T follicular helper cell (primary cell): ENCODE measurements at regions not wholly inside any gene's neighbourhood (a gene's known extent, or its start where the extent isn't known, plus 50 kb on each side); places are given as distances from the start of the nearest gene placed in this dataset.

Experiments
- DNase-seq: peaks from one replicate; pipeline ENCODE4 v3.0.0-alpha.2; 2020; ENCODE audit warnings: low read depth

DNA sequence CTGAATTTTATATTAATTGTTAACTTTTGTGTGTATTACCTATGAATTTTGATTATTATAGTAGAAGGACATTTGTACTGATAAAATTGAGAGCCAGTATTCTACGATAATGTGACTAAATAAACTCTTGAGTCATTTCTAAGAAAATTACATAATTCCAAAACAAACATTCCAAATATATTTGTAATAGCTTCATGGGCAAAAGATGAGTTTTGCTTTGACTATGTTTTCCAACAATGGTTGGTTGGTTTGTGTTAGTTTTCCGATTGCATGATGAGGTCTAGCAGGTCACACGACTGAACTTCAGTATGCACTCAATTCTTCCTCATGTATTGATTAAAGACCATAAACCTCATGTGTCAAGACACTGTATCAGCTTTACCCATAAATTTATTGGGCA is 71.7 kb upstream of the WDR75 start:
- no peak for DNase-seq

DNA sequence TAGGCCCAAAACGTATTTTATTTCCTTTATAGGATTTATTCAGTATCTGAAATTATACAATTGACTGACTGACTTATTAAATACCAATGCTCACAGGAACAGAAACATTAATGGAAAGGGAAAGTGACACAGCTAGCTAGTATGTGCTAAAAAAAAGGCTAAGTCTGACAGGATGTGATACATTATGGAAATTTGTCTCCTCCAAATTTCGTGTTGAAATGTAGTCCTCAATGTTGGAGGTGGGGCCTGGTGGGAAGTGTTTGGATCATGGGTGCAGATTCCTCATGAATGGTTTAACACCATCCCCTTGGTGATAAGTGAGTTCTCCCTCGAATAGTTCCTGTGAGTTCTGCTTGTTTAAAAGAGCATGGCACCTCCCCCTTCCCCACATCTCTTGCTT is 70.6 kb upstream of the WDR75 start:
- DNase-seq = no peak

DNA sequence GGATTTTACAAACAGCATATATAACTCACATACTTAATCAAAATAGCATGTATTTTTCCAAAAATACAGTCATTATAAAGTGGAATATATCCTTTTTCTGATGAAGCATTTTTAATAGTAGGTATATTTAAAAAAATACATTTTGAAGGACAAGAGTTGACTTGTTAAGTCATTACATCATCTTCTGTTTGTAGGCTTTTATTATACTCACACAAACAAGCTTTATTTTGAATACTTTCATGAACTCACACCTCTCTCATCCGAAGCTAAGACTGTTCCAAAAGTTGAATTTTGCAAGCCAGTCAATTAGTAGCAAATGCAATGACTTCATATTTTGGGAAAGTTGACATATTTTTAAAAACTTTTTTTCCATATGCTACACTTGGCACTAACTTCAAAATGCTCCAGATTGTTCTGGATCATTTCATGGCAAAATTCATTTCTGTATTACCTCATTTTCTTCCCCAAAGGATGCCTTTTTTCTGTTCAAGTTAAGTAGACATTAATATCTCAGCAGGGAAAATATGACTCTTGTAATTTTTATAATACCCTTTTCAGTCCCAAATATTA is 68.5 kb upstream of the WDR75 start:
- no peak for DNase-seq

DNA sequence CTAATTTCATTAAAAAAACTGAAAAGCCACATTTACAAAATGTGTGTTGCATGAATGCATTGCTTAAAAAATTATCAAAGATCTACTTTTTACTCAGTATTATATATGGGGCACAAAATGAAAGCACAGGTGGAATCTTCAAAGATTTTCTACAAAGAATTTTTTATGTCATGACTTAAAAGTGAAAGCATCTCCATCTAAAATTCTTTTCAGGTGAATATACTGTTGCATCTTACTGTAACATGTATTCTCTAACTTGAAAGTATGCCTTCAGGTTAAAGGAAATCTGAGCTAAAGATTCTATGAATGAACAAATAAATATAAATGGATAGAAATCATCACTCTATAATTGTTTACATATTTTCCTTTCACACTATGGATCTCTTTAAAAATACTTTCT is 66.8 kb upstream of the WDR75 start:
- DNase-seq = no peak

DNA sequence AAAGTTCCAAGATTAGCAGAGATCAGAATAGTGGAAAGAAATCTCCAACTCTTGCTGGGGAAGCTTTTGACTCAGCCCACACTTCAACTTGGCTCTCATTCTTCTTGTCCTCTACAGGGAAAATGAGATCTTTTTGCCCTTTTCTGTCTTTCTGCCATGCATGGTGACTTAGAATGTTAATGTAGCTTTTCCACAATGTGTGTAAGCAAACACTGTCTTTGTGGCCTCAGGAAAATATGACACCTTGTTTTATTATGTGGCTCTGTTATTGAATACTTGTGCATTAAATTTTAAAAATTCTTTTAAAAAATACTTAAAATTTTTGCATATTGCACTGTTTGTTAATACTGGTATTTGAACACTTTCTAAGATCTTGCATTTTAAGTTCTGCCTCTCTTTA is 65.4 kb upstream of the WDR75 start:
- DNase-seq = no peak

DNA sequence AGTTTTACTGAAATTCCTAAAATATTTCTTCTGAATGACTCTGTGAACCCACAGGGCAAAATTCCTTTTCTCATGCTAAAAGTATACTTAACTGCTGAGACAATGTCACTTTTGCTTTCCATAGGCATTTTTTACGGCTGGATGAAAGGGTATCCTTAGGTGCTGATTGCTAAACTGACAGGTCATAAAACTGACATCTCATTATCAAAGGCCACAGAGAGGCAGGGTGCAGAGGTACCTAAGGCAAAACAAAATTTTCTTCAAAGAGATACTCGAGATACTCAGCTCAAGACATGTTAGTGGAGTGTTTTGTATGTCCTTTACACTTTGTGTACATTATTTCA is 62.0 kb upstream of the WDR75 start:
- DNase-seq = no peak

DNA sequence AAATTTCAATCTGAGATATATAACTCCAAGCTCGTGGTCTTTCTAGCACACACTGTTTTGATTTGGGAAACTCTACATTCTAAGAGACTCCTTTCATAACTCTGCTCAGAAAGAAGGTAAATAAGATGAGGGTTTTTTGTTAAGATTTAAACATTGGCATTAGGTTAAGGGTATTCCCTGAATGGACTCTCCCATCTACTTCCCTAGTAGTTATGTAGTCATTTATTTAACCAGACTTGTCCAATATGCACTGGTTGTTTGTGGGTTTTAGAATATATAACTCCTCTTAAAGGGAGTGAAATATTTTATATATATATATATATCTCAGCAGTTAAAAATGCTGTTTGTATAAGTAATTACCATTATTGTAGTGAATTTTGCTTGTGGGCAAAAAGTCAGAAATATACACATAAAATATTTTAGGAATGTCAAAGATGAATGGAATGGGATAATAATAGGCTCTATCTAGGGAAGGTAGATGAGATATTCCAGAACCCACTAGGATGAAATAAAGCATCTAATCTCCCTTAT is 61.5 kb upstream of the WDR75 start:
- DNase-seq = no peak

DNA sequence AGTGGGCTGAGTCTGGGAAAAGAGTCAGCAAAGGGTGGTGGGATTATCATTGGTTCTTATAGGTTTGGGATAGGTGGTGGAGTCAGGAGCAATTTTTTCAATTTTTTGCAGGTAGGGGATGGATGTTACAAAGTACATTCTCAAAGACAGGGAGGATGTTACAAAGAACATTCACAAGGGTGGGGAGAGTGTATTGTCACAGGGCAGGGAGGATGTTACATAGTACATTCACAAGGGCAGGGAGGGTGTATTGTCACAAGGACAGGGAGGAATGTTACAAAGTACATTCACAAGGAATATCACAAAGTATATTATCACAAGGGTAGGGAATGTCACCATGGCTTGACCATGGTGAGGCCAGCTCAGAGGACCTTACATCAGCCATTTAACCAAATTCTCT is 58.6 kb upstream of the WDR75 start:
- no peak for DNase-seq

DNA sequence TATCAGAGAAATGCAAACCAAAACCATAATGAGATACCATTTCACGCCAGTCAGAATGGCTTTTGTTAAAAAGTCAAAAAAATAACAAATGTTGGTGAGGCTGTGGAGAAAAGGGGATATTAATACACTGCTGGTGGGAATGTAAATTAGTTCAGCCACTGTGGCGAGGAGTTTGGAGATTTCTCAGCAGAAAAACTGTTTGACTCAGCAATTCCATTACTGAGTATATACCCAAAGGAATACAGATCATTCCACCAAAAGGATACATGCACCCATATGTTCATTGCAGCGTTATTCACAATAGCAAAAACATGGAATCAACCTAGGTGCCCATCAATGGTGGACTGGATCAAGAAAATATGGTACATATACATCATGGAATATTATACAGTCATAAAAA is 54.5 kb upstream of the WDR75 start:
- DNase-seq = no peak

DNA sequence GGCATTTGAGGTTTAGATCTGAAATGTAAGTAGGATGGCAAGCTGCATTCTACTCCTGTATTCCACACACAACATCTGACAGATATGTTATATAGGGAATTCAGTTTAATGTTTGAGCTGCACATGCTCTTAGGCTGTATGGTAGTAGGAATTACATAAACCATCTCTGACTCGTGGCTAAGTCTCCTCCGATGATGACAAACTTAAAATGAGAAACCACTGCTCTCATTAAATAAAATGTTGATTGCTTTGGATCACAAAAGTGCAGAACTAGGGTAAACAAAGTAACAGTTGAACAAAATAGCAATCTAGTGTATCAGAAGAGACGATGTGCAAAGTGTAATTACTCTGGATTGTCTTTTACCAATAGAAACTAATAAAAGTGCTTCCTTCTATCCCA is 50.1 kb upstream of the WDR75 start:
- no peak for DNase-seq
